ENCODE measurements at regions not wholly inside any gene's neighbourhood (a gene's known extent, or its start where the extent isn't known, plus 50 kb on each side); places are given as distances from the start of the nearest gene placed in this dataset.

- Histone ChIP-seq H3K23ac (ENCODE audit: low read length) (no peak overlapping the region), H4K8ac (ENCODE audit: low read depth, low read length) (no peak overlapping the region), H2BK12ac (ENCODE audit: low read length) (no peak overlapping the region), H3K36me3 (ENCODE audit: control insufficient read depth in 1 of 2, insufficient read depth in 2 of 2, low read length in 2 of 2) (no peaks in the 10 kb centered on the region), H3K18ac (ENCODE audit: low read length) (no peak overlapping the region), H3K9ac (ENCODE audit: low read length) (no peak overlapping the region), H2AFZ (ENCODE audit: insufficient read depth, low read length, poor library complexity) (no peak overlapping the region), H2BK120ac (ENCODE audit: insufficient read depth, low read length, poor library complexity) (no peak overlapping the region), H3K14ac (ENCODE audit: low read length) (no peak overlapping the region), H2AK5ac (ENCODE audit: low read length) (no peak overlapping the region), H3K9me3 (ENCODE audit: insufficient read depth, low read depth, low read length) (no peaks in the 10 kb centered on the region), H3K79me1 (ENCODE audit: low read length) (no peaks in the 10 kb centered on the region), H3K27ac (ENCODE audit: low read depth, low read length) (no peak overlapping the region), H3K4me3 (ENCODE audit: low read depth, low read length) (no peak overlapping the region), H3K27me3 (ENCODE audit: insufficient read depth, low read length) (no peaks in the 10 kb centered on the region), H2BK5ac (ENCODE audit: low read depth, low read length, poor library complexity) (no peak overlapping the region), H3K4ac (ENCODE audit: low read depth, low read length) (no peak overlapping the region), H3K4me1 (ENCODE audit: control insufficient read depth in 1 of 2, insufficient read depth in 2 of 2, low read length in 2 of 2) (no peaks in the 10 kb centered on the region), H4K91ac (ENCODE audit: low read depth, low read length) (no peak overlapping the region), H4K12ac (ENCODE audit: low read depth, low read length) (no peak overlapping the region), H3K79me2 (ENCODE audit: control insufficient read depth, insufficient read depth, low read length, poor library complexity) (no peaks in the 10 kb centered on the region), H3K4me2 (ENCODE audit: low read length) (no peak overlapping the region)
- WGBS (ENCODE audit: extremely low coverage, insufficient coverage, insufficient read length) = no CpG with 5 or more reads among the region's 4 CpGs
- DNase-seq = no peak
These were observed 85.2 kb upstream of the ZNF385D start for GRCh38 chr3:21836227-21836626.

DNA sequence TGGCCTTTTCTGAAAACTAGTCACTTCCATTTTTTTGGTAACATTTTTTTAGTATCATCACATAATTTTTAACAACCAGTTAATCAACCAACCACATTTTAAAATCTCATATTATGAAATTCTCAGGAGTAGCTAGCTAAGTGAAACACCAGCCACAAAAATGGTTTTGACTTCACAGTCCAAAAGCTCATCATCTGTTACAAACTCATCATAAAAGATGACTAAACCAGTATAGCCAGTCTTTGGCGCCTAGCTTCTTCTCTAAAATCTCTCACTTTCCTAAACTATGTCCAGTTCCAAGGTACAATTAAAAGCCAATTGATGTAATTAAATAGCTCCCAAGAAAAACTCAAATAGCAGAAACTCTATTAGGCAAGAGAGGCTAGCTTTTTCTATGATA is 88.2 kb upstream of the ZNF385D start:
- no peaks in the 10 kb centered on the region for H3K9me3 ChIP-seq (ENCODE audit: insufficient read depth, low read depth, low read length)
- DNase-seq = no peak
- H3K4me1 ChIP-seq (ENCODE audit: control insufficient read depth in 1 of 2, insufficient read depth in 2 of 2, low read length in 2 of 2) = no peaks in the 10 kb centered on the region
- H3K36me3 ChIP-seq (ENCODE audit: control insufficient read depth in 1 of 2, insufficient read depth in 2 of 2, low read length in 2 of 2) = no peaks in the 10 kb centered on the region
- no peaks in the 10 kb centered on the region for H3K79me1 ChIP-seq (ENCODE audit: low read length)
- H3K27me3 ChIP-seq (ENCODE audit: insufficient read depth, low read length) = no peaks in the 10 kb centered on the region
- H3K14ac ChIP-seq (ENCODE audit: low read length) = no peak overlapping the region
- H2BK120ac ChIP-seq (ENCODE audit: insufficient read depth, low read length, poor library complexity) = no peak overlapping the region
- H3K4me3 ChIP-seq (ENCODE audit: low read depth, low read length) = no peak overlapping the region
- no peaks in the 10 kb centered on the region for H3K79me2 ChIP-seq (ENCODE audit: control insufficient read depth, insufficient read depth, low read length, poor library complexity)
- H3K9ac ChIP-seq (ENCODE audit: low read length) = no peak overlapping the region
- no peak overlapping the region for H2BK5ac ChIP-seq (ENCODE audit: low read depth, low read length, poor library complexity)
- H3K4me2 ChIP-seq (ENCODE audit: low read length) = no peak overlapping the region
- no peak overlapping the region for H4K8ac ChIP-seq (ENCODE audit: low read depth, low read length)
- no peak overlapping the region for H2AK5ac ChIP-seq (ENCODE audit: low read length)
- WGBS (ENCODE audit: extremely low coverage, insufficient coverage, insufficient read length) = no CpG with 5 or more reads among the region's 1 CpG
- no peak overlapping the region for H2BK12ac ChIP-seq (ENCODE audit: low read length)
- H2AFZ ChIP-seq (ENCODE audit: insufficient read depth, low read length, poor library complexity) = no peak overlapping the region
- no peak overlapping the region for H3K4ac ChIP-seq (ENCODE audit: low read depth, low read length)
- no peak overlapping the region for H3K18ac ChIP-seq (ENCODE audit: low read length)
- no peak overlapping the region for H4K91ac ChIP-seq (ENCODE audit: low read depth, low read length)
- no peak overlapping the region for H3K27ac ChIP-seq (ENCODE audit: low read depth, low read length)
- no peak overlapping the region for H3K23ac ChIP-seq (ENCODE audit: low read length)
- H4K12ac ChIP-seq (ENCODE audit: low read depth, low read length) = no peak overlapping the region

GRCh38 chr3:21839592-21839991 is 88.6 kb upstream of the ZNF385D start:
- no peak overlapping the region for H2BK12ac ChIP-seq (ENCODE audit: low read length)
- WGBS (ENCODE audit: extremely low coverage, insufficient coverage, insufficient read length) = no CpG with 5 or more reads among the region's 3 CpGs

DNA sequence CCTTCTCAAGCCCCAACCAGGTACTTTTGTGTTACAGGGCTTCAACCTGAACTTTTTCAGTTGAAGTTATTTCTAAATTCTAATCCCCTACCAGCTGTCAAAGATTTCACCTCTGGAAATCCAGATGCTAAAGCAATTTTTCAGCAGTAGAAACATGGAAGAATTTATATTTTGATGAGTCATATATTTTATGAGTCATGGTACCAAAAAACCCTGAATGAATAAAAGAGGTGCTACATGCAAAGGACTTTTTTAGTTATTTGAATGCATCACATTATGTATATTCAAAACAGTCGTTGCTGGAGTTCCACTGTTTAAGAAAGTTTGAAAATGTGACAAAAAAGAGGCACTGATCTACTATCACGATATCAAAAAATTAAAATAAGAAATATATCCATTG is 96.0 kb upstream of the ZNF385D start:
- Histone ChIP-seq H3K79me2 (ENCODE audit: control insufficient read depth, insufficient read depth, low read length, poor library complexity) (no peaks in the 10 kb centered on the region), H2BK12ac (ENCODE audit: low read length) (no peak overlapping the region), H3K27me3 (ENCODE audit: insufficient read depth, low read length) (no peaks in the 10 kb centered on the region), H4K8ac (ENCODE audit: low read depth, low read length) (no peak overlapping the region), H3K4me2 (ENCODE audit: low read length) (no peak overlapping the region), H3K14ac (ENCODE audit: low read length) (no peak overlapping the region), H2BK5ac (ENCODE audit: low read depth, low read length, poor library complexity) (no peak overlapping the region), H2BK120ac (ENCODE audit: insufficient read depth, low read length, poor library complexity) (no peak overlapping the region), H3K23ac (ENCODE audit: low read length) (no peak overlapping the region), H3K9ac (ENCODE audit: low read length) (no peak overlapping the region), H2AFZ (ENCODE audit: insufficient read depth, low read length, poor library complexity) (no peak overlapping the region), H3K9me3 (ENCODE audit: insufficient read depth, low read depth, low read length) (no peaks in the 10 kb centered on the region), H2AK5ac (ENCODE audit: low read length) (no peak overlapping the region), H3K27ac (ENCODE audit: low read depth, low read length) (no peak overlapping the region), H4K12ac (ENCODE audit: low read depth, low read length) (no peak overlapping the region), H3K36me3 (ENCODE audit: control insufficient read depth in 1 of 2, insufficient read depth in 2 of 2, low read length in 2 of 2) (no peaks in the 10 kb centered on the region), H3K4me1 (ENCODE audit: control insufficient read depth in 1 of 2, insufficient read depth in 2 of 2, low read length in 2 of 2) (no peaks in the 10 kb centered on the region), H3K4ac (ENCODE audit: low read depth, low read length) (no peak overlapping the region), H3K18ac (ENCODE audit: low read length) (no peak overlapping the region), H3K79me1 (ENCODE audit: low read length) (no peaks in the 10 kb centered on the region), H3K4me3 (ENCODE audit: low read depth, low read length) (no peak overlapping the region), H4K91ac (ENCODE audit: low read depth, low read length) (no peak overlapping the region)
- DNase-seq = no peak
- no CpG with 5 or more reads among the region's 2 CpGs for WGBS (ENCODE audit: extremely low coverage, insufficient coverage, insufficient read length)

More at GRCh38 chr3:21839592-21839991, 88.6 kb upstream of the ZNF385D start:
- Histone ChIP-seq H3K9me3 (ENCODE audit: insufficient read depth, low read depth, low read length) (no peaks in the 10 kb centered on the region), H2BK5ac (ENCODE audit: low read depth, low read length, poor library complexity) (no peak overlapping the region), H3K18ac (ENCODE audit: low read length) (no peak overlapping the region), H3K4me3 (ENCODE audit: low read depth, low read length) (no peak overlapping the region), H3K27ac (ENCODE audit: low read depth, low read length) (no peak overlapping the region), H3K27me3 (ENCODE audit: insufficient read depth, low read length) (no peaks in the 10 kb centered on the region), H3K4me2 (ENCODE audit: low read length) (no peak overlapping the region), H3K4ac (ENCODE audit: low read depth, low read length) (no peak overlapping the region), H3K23ac (ENCODE audit: low read length) (no peak overlapping the region), H3K9ac (ENCODE audit: low read length) (no peak overlapping the region), H2BK120ac (ENCODE audit: insufficient read depth, low read length, poor library complexity) (no peak overlapping the region), H3K79me2 (ENCODE audit: control insufficient read depth, insufficient read depth, low read length, poor library complexity) (no peaks in the 10 kb centered on the region), H4K12ac (ENCODE audit: low read depth, low read length) (no peak overlapping the region), H2AK5ac (ENCODE audit: low read length) (no peak overlapping the region), H3K14ac (ENCODE audit: low read length) (no peak overlapping the region), H3K36me3 (ENCODE audit: control insufficient read depth in 1 of 2, insufficient read depth in 2 of 2, low read length in 2 of 2) (no peaks in the 10 kb centered on the region), H4K91ac (ENCODE audit: low read depth, low read length) (no peak overlapping the region), H2AFZ (ENCODE audit: insufficient read depth, low read length, poor library complexity) (no peak overlapping the region), H3K79me1 (ENCODE audit: low read length) (no peaks in the 10 kb centered on the region), H3K4me1 (ENCODE audit: control insufficient read depth in 1 of 2, insufficient read depth in 2 of 2, low read length in 2 of 2) (no peaks in the 10 kb centered on the region), H4K8ac (ENCODE audit: low read depth, low read length) (no peak overlapping the region)
- no peak for DNase-seq
